ENCODE measurements at regions not wholly inside any gene's neighbourhood (a gene's known extent, or its start where the extent isn't known, plus 50 kb on each side); places are given as distances from the start of the nearest gene placed in this dataset.

DNA sequence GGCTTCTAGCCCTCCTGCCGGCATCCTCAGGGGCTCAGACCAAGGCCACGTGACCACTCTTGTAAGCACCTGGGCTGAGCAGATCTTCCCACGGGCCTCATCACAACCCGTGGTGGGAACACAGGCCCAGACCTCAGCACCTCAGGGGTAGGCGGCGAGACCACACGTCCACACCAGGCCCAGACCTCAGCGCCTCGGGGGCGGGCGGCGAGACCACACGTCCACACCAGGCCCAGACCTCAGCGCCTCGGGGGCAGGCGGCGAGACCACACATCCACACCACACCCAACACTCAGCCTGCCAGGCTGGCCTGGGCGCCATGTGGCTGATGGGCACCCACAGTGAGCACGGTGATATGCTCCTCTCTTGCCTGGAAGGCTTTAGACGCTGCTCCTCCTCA, 334.4 kb upstream of the SALL3 start:
- DNase-seq (ENCODE audit: extremely low spot score) = no peak
- ChIA-PET CTCF (no interaction called here), POLR2A (no interaction called here)
- TF ChIP-seq, protein P1, sequence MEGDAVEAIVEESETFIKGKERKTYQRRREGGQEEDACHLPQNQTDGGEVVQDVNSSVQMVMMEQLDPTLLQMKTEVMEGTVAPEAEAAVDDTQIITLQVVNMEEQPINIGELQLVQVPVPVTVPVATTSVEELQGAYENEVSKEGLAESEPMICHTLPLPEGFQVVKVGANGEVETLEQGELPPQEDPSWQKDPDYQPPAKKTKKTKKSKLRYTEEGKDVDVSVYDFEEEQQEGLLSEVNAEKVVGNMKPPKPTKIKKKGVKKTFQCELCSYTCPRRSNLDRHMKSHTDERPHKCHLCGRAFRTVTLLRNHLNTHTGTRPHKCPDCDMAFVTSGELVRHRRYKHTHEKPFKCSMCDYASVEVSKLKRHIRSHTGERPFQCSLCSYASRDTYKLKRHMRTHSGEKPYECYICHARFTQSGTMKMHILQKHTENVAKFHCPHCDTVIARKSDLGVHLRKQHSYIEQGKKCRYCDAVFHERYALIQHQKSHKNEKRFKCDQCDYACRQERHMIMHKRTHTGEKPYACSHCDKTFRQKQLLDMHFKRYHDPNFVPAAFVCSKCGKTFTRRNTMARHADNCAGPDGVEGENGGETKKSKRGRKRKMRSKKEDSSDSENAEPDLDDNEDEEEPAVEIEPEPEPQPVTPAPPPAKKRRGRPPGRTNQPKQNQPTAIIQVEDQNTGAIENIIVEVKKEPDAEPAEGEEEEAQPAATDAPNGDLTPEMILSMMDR (IDR thresholded peaks at IDR 0.05; ENCODE audit: control extremely low read depth, extremely low read depth, low read depth, missing control alignments) = no peak

DNA sequence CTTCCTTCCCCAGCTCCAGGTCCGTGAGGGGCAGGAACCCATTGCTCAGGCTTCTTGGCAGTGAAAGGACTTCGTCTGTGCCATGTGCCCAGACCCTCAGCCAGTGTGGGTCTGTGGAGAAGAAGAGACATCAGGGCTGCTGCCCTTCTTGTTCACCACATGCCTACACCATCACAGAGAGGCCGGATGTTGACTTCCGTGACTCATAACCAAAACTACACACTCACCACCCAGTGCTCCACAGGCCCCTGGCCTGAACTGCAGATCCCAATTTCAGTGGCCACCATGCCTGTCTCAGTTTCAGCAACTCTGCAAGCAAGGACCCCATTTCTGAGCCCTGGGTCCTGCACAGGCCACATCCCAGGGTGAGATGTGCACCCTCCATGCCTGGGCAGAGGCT, 332.6 kb upstream of the SALL3 start:
- TF ChIP-seq, protein P1 (IDR thresholded peaks at IDR 0.05; ENCODE audit: control extremely low read depth, extremely low read depth, low read depth, missing control alignments) = no peak
- CTCF ChIA-PET = no interaction called here
- DNase-seq (ENCODE audit: extremely low spot score) = no peak
- POLR2A ChIA-PET = no interaction called here

DNA sequence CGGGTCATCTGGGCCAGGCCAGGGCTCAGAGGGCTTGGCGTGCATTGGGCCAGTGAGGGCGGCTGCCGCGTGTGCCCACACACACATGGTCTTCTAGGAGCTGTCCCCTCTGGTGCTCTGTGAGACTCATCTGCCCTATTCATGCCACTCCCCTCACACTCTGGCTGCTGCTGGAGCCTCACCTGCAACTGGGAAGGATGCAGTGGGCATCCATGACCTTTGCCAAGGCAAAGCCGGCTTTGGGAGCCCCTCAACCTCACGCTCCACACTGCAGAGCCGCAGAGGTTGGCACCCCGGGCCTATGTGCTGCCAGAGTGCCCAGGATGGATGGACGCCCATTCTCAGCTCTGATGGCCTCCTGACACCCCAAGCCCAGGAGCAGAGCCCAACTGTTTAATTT, 330.2 kb upstream of the SALL3 start:
- POLR2A ChIA-PET = no interaction called here
- TF ChIP-seq, protein P1 (IDR thresholded peaks at IDR 0.05; ENCODE audit: control extremely low read depth, extremely low read depth, low read depth, missing control alignments) = no peak
- DNase-seq (ENCODE audit: extremely low spot score) = no peak
- CTCF ChIA-PET = no interaction called here

DNA sequence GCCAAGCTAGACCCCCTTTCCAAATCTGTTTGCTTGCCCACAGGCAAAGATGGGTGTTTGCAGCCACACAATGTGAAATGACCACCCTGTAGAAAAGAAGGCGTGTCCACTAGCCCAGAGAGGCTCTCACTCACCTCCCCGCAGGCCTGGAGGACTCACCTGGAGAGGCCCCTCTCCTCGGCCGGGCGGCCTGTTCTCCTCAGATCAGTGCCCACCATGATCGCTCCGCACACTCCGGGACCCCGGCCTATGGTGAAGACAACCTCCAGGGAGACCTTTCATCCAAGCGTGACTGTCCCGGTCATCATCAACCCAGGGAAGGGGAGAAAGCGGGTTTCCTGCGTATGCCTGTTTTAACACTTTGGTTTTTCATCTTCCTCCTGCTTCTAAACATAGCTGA, 328.7 kb upstream of the SALL3 start:
- TF ChIP-seq, protein P1 (IDR thresholded peaks at IDR 0.05; ENCODE audit: control extremely low read depth, extremely low read depth, low read depth, missing control alignments) = no peak
- ChIA-PET CTCF (no interaction called here), POLR2A (no interaction called here)
- no peak for DNase-seq (ENCODE audit: extremely low spot score)

DNA sequence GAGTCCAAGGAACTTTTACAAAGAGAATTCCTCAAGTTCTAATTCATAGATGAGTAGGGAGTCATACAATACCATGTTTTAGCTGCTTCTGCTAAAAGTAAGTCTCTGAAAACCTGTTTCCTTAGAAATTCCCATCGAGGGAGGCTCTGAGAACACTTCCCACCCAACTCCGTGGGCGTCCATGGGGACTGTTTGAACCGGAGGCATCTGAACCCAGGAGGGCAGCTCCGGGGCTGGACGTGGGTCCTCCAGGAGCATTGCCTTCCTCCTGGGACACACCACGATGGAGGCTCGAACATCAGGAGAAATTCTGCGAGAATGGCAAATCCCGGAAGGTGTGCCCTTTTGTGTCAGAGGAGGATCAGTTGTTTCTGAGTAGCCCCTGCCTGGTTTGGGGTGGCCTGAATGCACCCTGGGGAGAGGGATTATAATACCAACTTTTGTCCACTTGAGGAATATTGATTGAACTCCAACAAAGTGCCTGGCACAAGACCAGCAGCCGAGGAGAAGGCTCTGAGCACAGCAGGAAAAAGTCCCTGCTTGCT, 327.5 kb upstream of the SALL3 start:
- TF ChIP-seq, protein P1 (IDR thresholded peaks at IDR 0.05; ENCODE audit: control extremely low read depth, extremely low read depth, low read depth, missing control alignments) = no peak
- no peak for DNase-seq (ENCODE audit: extremely low spot score)
- POLR2A ChIA-PET = no interaction called here
- CTCF ChIA-PET = no interaction called here

DNA sequence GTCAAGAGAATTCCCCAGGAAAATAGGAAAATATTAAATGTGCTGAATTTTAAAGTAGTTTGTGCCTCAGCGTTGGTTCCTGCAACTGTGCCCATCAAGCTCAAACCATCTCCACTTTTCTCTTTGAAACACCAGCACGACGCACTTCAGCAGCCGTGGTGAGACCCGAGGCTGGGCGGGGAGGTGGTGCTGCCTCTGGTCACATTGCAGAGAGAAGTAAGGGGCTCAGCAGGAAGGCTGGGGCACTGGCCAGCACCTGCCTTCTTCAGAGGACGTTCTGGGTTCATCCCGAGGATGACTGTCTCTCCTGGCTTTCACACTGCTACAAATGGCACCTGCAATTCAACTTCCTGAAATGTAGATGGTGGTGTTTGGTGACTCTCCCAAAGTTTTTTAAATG, 323.7 kb upstream of the SALL3 start:
- no peak for DNase-seq (ENCODE audit: extremely low spot score)
- ChIA-PET POLR2A (no interaction called here), CTCF (no interaction called here)
- TF ChIP-seq, protein P1 (IDR thresholded peaks at IDR 0.05; ENCODE audit: control extremely low read depth, extremely low read depth, low read depth, missing control alignments) = no peak

Measured in GM10248 (cell line).